GM18951 (cell line): ENCODE measurements at regions not wholly inside any gene's neighbourhood (a gene's known extent, or its start where the extent isn't known, plus 50 kb on each side); places are given as distances from the start of the nearest gene placed in this dataset.
"Not testable (repeated sequence)": the region's sequence is repeated elsewhere in the genome, so short reads cannot be mapped to it uniquely, and the experiment has no call there.

Source experiments
- POLR2A ChIP-seq: IDR thresholded peaks from 4 replicates; pipeline ENCODE4 v1.6.1; 2011; ENCODE audit warnings: mild to moderate bottlenecking; ENCODE audit not compliant: insufficient read length, insufficient read depth; ENCODE audit errors: extremely low read depth
- in situ Hi-C: fragments of 300-500 bp; cut with MboI; formaldehyde crosslinking; loops from one replicate; pipeline ENCODE4 v1.12.0; 2022; ENCODE audit warnings: low sequenced_read_pairs, mixed read lengths, inconsistent platforms; ENCODE audit not compliant: unreplicated experiment

DNA sequence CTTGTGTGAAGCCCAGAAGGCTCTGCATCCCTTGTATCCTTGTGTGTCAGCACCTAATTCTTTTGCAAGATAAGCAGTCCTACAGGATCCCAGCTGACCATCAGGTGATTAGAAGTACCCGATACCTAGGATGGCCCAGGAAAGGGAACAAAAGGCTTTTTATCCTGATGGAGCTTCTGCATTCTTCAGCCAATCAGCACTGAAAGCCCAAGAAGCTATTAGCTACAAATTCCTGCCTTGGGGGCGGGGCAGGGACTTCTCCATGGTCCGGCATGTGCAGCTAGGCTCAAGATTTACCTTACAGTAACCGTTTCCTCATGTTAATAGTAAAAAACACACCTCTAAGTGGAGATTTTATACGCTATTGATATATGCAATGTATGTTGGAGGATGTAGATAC, 264.6 kb upstream of the THUMPD2 start:
- in situ Hi-C loops = no loop called here
- no peak for TF ChIP-seq POLR2A

DNA sequence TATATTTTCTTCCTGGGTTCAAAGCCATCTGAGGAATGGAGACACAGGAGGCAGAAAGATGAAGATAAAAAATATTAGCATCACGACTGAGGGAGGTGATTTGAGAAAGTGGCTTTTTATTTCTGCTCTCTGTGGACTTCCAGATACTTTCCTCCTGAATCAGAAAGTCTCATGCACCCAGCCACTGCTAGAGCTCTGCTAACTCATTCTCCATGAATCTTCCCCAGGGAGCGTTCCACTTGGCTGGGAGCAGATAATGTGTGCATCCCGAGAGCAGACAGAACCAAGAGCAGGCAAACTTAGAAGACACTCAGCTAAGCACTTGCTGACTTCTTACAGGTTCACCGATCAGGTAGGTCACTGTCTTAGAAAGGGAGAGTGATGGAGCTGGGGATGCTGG, 264.1 kb upstream of the THUMPD2 start:
- in situ Hi-C loops = no loop called here
- TF ChIP-seq POLR2A = no peak

DNA sequence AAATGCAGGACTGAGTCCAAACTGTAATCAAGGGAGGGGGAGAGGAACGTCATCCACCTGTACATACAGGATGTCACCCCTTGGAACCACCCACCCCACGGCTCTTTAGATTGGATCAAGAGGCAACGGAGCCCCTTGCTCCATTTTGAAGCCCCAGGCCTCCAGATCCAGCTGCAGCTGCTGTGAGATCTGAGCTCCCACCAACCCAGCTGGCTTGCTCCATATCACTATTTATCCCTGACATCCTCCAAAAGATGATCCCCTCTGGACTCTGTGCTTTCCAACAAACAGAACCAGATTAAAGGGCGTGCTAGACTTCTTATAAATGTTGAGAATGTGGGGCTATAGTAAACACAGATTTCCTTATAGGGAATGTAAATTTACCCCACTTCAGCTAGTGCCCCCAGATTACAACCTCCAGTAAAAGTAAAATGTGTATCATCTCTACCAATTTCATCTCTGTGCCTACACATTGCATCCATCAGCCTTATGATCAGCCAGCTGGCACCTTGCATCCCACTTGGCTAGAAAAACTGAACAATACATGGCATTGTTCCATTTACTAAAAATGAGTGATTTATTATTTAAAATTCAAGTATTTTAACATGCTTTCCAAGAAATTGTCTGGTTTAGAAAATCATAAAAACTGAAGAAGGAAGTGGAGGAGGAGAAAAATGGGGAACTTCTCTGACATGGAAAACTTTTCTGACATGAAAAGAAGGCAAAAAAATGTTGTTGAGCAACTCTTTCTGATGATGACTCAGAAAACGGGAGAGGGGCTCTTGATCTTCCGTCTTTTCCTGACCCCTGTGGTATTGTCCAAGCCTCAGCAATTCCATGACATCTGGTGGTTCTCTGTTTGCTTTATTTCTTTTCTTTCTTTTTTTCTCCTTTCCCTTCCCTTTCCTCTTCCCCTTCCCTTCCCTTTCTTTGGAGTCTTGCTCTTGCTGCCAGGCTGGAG, 262.6 kb upstream of the THUMPD2 start:
- in situ Hi-C loops = no loop called here
- TF ChIP-seq POLR2A = no peak

DNA sequence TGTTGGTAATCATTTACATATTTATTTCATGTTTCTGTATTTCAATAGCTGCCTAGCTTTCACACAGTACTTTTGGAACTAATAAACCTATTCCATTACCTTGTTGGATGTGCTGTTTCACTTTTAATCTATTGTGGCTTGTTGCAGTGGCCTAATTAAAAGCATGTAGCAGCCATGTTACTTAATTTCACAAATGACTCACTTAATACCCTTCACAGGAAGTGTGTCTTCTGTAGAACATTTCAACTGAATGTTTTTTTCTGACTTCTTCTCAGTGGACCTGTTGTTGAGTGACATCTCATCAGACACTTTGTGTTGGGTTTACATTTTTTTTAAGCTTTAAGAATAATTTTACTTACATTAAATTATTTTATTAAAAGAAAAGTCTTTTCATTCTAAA, 260.5 kb upstream of the THUMPD2 start:
- no peak for TF ChIP-seq POLR2A
- in situ Hi-C loops = no loop called here

DNA sequence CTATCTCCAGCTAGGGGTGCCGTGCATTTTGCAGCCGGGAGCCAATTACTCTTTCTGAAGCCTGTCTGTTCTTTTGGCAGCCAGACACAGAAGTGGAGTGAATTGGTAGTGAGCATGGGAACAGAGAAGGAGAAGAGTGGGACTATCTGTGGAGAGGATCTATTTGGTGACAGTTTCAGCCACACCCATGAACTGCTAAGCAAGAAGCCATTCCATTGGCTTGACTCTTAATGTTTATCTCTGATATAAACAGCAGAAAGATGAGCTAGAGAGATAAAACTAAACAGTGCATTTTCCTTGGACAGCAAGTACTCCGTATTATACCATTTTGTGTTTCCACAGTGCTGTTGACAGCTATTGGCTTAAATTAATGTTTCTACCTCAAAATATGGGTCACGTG, 259.6 kb upstream of the THUMPD2 start:
- in situ Hi-C loops = no loop called here
- TF ChIP-seq POLR2A = no peak

DNA sequence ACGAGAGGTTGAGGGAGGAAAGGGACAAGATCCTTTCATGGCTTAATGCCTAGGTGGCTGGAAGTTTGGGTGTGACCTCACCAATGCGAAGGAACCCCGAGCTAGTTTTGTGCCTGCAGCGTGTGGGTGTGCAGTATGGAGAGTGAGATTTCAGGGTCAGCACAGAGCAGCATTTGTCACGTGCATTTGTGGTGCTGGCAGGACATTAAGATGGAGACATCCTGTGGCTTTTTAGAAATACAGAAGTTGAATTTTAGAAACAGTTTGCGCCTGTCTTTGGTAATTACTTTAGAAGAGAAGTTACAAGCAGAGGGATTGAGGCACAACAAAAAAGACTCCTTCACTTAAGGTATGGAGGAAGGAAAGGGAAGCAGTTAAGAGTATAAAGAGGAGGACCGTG, 258.2 kb upstream of the THUMPD2 start:
- in situ Hi-C loops = no loop called here
- TF ChIP-seq POLR2A = no peak

DNA sequence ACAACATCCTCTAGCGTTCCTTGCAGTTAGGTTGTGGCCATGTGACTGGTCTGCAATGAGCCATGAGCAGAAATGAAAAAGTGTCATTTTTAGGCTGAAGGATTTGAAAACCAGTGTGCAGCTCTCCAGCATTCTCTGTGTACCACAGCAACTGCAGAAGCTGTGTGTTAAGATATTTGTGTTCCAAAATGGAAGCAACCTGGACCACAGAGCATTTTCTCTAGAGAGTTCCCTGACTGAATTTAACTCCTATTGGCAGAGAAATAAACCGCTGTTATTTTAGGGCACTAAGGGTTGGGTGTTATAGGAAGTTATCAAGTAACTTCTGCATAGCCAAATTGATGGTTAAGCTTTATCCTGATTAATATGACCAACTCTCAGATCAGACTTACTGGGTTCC, 257.2 kb upstream of the THUMPD2 start:
- in situ Hi-C loops = no loop called here
- TF ChIP-seq POLR2A = no peak

DNA sequence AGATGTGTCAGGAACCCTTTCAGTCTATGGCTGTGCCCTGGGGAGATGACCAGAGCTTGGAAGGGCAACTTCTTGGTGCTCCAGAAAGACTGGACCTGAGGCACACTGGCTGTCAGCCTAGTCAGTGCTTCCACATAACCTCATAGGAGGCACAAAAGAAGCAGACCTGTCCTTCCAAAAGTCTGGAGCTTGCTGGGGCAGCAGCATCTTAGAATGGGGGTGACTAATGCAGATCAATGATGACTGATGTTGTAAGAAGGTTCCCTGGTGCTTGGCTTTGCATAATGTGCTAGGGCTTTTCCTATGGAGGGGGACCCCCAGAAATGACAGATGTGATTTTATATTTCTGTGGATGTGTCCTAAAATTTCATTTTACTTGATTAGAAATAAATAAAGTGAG, 255.7 kb upstream of the THUMPD2 start:
- TF ChIP-seq POLR2A = no peak
- in situ Hi-C loops = no loop called here

DNA sequence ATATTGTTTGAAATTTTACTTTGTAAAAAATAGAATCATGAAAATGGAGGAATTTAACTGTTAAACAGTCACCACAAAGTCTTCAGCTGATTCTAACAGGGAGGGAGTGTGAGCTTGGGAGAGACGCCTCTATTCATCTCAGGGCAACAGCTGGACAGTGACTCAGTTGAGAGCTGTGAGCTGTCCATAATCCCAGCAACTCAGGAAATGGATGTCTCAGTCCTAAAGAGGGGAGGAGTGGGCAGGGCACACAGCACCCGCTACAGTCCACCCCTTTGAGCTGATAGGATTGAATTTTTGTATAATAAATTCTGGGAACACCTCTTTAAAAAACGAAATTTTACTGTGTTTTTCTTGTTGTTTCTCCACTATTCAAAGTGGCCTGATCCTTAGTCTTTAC, 255.1 kb upstream of the THUMPD2 start:
- no peak for TF ChIP-seq POLR2A
- in situ Hi-C loops = no loop called here

DNA sequence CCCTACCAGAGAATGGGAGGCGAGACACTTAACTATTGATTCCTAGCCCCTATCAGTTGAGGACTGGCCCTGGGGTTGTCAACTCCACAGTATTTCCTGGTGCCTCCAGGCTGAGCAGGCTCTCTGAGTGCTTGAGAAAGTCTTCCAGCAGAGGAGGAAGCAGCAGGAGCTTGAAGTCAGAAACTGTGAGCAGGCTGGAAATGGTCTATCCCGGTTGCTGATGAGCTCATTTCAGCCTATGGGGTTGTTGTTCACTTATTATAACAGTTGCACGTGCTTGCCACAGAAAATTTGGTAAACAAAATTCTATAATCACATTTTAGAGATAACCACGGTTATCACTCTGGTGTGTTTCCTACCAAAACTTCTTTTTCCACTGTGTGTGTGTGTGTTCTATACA, 254.7 kb upstream of the THUMPD2 start:
- in situ Hi-C loops = no loop called here
- TF ChIP-seq POLR2A = no peak

DNA sequence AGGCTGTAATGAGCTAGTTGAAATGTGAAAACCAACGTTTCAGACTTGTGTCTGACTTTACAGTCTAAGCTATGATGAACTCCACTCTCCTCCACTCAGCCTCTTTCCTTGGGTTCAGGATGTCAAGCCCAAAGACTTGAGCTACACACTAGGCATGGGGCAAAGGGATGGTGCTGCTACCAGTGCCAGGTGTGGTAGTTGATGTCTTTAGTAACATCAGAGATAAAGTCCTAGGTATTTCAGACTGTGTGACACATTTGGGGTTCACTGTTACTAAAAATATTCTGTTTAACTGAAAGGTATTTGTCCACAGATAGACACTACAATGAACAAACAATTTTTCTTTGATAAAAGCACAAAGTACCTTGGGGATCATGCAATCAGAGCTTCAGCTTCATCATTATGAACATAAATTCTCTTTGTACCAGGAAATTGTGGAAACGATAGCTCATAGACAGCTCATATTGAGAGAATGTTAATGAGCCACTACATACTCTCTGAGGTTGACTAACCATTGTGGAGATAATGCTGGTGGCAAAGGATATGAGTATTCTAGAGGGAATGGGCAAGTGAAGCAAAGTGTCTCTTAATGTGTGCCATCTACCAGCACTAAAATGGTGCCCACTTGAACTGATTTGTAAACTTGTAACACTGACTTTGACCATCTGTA, 253.7 kb upstream of the THUMPD2 start:
- in situ Hi-C loops = no loop called here
- no peak for TF ChIP-seq POLR2A

DNA sequence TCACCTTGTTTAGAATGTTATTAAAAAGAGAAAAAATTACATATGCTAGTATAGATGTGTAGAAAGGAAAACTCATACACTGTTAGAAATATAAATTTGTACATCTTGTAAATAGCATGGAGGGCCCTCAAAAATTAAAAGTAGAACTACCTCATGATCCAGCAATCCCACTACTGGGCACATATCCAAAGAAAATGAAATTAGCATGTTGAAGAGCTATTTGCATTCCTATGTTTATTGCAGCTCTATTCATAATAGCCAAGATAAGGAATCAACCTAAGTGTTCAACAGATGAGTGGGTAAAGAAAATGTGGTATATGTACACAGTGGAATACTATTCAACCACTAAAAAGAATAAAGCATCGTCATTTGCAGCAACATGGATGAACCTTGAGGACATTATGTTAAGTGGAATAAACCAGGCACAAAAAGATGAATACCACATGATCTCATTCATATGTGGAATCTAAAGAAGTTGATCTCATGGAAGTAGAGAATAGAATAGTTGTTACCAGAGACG, 251.5 kb upstream of the THUMPD2 start:
- TF ChIP-seq POLR2A = no peak
- in situ Hi-C loops = no loop called here

DNA sequence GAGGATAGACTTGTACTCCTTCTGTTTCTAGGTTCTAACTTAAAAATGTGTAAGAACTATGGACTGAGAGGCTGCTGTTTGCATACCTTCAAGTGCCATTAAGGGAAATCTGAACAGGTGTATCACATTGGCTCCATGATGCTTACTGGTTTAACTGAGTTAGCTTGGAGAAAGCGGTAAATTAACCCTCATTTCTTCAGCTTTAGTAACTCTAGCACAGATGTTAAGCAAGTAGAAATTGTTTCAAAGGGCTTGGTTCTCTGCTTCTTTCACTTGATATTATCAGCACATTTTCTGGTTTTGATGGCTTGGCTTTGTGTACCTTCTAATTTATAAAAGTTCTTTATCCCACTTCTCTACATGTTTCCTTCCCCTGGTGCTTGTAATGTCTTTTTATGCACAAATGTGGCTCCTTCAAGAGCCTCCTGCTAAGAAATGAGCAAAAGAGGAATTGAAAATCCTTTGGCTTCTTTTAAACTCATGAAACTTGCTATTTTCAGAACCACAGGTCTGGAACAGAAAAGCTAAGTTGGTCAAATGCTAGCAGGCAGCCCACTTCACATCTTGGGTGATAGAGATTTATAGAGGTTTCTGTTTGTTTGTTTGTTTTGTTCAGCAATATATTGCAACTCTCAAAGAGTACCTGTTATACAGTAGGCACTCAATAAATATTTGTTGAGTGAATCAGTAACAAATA, 249.9 kb upstream of the THUMPD2 start:
- in situ Hi-C loops = no loop called here
- TF ChIP-seq POLR2A = no peak

DNA sequence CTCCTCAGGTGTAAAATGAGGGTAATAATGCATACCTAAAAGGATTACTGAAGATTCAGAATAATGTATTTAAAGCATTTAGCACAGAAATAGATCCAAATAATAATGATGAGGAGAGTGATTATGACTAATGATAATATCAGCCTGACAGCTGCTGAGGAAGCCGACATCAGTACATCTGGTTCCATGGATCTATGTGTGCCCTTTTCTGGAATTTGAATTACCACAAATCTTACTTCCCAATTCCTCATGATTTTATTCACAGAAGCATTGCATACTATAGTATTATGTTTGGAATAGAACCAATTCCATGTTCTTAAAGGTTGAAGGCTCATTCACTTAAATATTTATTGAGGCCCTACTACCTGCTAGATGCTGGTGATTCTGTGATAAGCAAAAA, 248.9 kb upstream of the THUMPD2 start:
- no peak for TF ChIP-seq POLR2A
- in situ Hi-C loops = no loop called here

DNA sequence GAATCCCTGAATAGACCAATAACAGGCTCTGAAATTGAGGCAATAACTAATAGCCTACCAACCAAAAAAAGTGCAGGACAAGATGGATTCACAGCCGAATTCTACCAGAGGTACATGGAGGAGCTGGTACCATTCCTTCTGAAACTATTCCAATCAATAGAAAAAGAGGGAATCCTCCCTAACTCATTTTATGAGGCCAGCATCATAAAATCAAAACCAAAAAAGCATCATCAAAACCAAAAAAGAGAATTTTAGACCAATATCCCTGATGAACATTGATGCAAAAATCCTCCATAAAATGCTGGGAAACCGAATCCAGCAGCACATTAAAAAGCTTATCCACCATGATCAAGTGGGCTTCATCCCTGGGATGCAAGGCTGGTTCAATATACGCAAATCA, 246.2 kb upstream of the THUMPD2 start:
- in situ Hi-C loops = not testable (repeated sequence)
